Tibial nerve (tissue), 4 donors: ENCODE measurements at regions not wholly inside any gene's neighbourhood (a gene's known extent, or its start where the extent isn't known, plus 50 kb on each side); places are given as distances from the start of the nearest gene placed in this dataset.

Experiments used
- EP300 ChIP-seq, 2 donors: sonication (generic); formaldehyde crosslinking; IDR thresholded peaks; one replicate each; pipeline ENCODE4 v1.6.1; 2017; ENCODE audit warnings: antibody characterized with exemption in 2 of 2, mild to moderate bottlenecking in 1 of 2
- POLR2A ChIP-seq, 2 donors: fragments of 450-650 bp; IDR thresholded peaks; one replicate each; pipeline ENCODE4 v1.6.1; 2017; ENCODE audit warnings: antibody characterized with exemption in 2 of 2, mild to moderate bottlenecking in 2 of 2, moderate library complexity in 2 of 2
- TF ChIP-seq, protein P1 (sequence below), 5 experiments: fragments of 200-600 bp in 3 of 5; fragments of 450-650 bp in 2 of 5; sonication (generic) in 3 of 5; IDR thresholded peaks; one replicate each; pipeline ENCODE4 v1.5.1; 2016 to 2019; ENCODE audit warnings: antibody characterized with exemption in 5 of 5, mild to moderate bottlenecking in 3 of 5, moderate library complexity in 2 of 5

DNA sequence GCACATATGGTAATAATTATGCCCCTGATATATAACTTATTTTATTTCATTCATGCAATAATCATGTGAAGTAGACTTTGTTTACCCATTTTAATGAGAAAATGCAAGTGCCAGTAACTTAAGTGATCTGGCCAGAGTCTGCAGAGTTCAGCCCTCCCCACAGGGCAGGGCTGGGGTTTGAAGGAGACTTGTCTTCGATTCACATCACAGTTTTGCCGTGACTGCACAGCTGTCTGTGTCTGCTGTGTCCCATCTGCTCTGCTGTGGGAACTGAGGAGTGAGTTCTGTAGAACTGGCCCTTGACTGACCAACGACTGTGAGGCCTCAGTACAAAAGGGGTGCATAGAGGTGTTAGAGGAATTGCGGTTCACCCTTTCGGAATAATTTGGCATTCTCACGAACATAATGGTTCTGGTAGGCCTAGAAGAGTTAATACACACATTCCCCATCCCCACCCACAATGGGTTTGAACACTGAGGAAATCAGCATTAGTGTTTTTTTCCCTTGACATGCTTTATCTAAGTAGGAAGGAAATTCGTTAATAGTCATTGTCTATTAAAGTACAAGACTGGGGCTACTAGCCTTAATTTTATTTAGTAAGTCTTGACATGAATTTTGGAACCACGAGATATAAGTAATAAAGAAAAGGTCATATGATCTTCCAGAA, 113.6 kb upstream of the MON1B start:
- no peak for TF ChIP-seq POLR2A (IDR thresholded peaks at IDR 0.05)
- no peak for TF ChIP-seq EP300 (IDR thresholded peaks at IDR 0.05)
- TF ChIP-seq, protein P1, sequence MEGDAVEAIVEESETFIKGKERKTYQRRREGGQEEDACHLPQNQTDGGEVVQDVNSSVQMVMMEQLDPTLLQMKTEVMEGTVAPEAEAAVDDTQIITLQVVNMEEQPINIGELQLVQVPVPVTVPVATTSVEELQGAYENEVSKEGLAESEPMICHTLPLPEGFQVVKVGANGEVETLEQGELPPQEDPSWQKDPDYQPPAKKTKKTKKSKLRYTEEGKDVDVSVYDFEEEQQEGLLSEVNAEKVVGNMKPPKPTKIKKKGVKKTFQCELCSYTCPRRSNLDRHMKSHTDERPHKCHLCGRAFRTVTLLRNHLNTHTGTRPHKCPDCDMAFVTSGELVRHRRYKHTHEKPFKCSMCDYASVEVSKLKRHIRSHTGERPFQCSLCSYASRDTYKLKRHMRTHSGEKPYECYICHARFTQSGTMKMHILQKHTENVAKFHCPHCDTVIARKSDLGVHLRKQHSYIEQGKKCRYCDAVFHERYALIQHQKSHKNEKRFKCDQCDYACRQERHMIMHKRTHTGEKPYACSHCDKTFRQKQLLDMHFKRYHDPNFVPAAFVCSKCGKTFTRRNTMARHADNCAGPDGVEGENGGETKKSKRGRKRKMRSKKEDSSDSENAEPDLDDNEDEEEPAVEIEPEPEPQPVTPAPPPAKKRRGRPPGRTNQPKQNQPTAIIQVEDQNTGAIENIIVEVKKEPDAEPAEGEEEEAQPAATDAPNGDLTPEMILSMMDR (IDR thresholded peaks at IDR 0.05) = no peak
